ENCODE measurements at regions not wholly inside any gene's neighbourhood (a gene's known extent, or its start where the extent isn't known, plus 50 kb on each side); places are given as distances from the start of the nearest gene placed in this dataset.

- BruUV-seq (replicated peaks), result no TSS peak
- Histone ChIP-seq H3K79me2 (ENCODE audit: low read depth) (no peaks in the 10 kb centered on the region), H3K27ac (no peak overlapping the region), H2AFZ (no peak overlapping the region), H3K4me1 (replicated peaks; ENCODE audit: insufficient read depth) (no peaks in the 10 kb centered on the region), H3K4me3 (no peak overlapping the region), H3K9me2 (ENCODE audit: insufficient read depth) (no peaks in the 10 kb centered on the region; the same call in 1 of the 2 replicates), H3F3A (ENCODE audit: insufficient read depth, low read depth) (no peaks in the 10 kb centered on the region), H3K27me3 (ENCODE audit: insufficient read depth, low read depth) (no peaks in the 10 kb centered on the region), H3K4me2 (no peak overlapping the region), H3K36me3 (ENCODE audit: low read depth) (no peaks in the 10 kb centered on the region), H3K9me3 (ENCODE audit: insufficient read depth, low read depth) (no peaks in the 10 kb centered on the region), H4K20me1 (ENCODE audit: insufficient read depth) (no peaks in the 10 kb centered on the region)
- DNase-seq, result no peak
- TF ChIP-seq CTCF (conservative IDR thresholded peaks at IDR 0.05) (no peak), EZH2 (IDR thresholded peaks at IDR 0.05; ENCODE audit: low read depth) (no peak)
- CTCF ChIA-PET, result no interaction called here
- intact Hi-C loops (cut with micrococcal nuclease; ENCODE audit: unreplicated experiment), result no loop called here
- POLR2A ChIA-PET (ENCODE audit: unreplicated experiment), result no interaction called here
These were observed 1102.7 kb downstream of the TSN start for GRCh38 chr2:122858075-122858702.

- H3K9me3 ChIP-seq (ENCODE audit: insufficient read depth, low read depth), result no peaks in the 10 kb centered on the region
- TF ChIP-seq EZH2 (IDR thresholded peaks at IDR 0.05; ENCODE audit: low read depth) (no peak), CTCF (conservative IDR thresholded peaks at IDR 0.05) (no peak)
- CTCF ChIA-PET, result no interaction called here
These were observed 1103.4 kb downstream of the TSN start for GRCh38 chr2:122858813-122859212.

GRCh38 chr2:122859260-122859659 is 1103.8 kb downstream of the TSN start:
- Histone ChIP-seq H3K27ac (no peak overlapping the region), H3K27me3 (ENCODE audit: insufficient read depth, low read depth) (no peaks in the 10 kb centered on the region), H3K79me2 (ENCODE audit: low read depth) (no peaks in the 10 kb centered on the region), H3K9me3 (ENCODE audit: insufficient read depth, low read depth) (no peaks in the 10 kb centered on the region), H3K36me3 (ENCODE audit: low read depth) (no peaks in the 10 kb centered on the region), H4K20me1 (ENCODE audit: insufficient read depth) (no peaks in the 10 kb centered on the region), H3K4me2 (no peak overlapping the region), H3F3A (ENCODE audit: insufficient read depth, low read depth) (no peaks in the 10 kb centered on the region), H2AFZ (no peak overlapping the region), H3K4me3 (no peak overlapping the region), H3K9me2 (ENCODE audit: insufficient read depth) (no peaks in the 10 kb centered on the region; the same call in 1 of the 2 replicates), H3K4me1 (replicated peaks; ENCODE audit: insufficient read depth) (no peaks in the 10 kb centered on the region)
- ChIA-PET POLR2A (ENCODE audit: unreplicated experiment) (no interaction called here), CTCF (no interaction called here)
- intact Hi-C loops (cut with micrococcal nuclease; ENCODE audit: unreplicated experiment), result no loop called here
- BruUV-seq (replicated peaks), result no TSS peak
- no peak for DNase-seq
- TF ChIP-seq EZH2 (IDR thresholded peaks at IDR 0.05; ENCODE audit: low read depth) (no peak), CTCF (conservative IDR thresholded peaks at IDR 0.05) (no peak)

More at GRCh38 chr2:122858813-122859212, 1103.4 kb downstream of the TSN start:
- POLR2A ChIA-PET (ENCODE audit: unreplicated experiment), result no interaction called here
- intact Hi-C loops (cut with micrococcal nuclease; ENCODE audit: unreplicated experiment), result no loop called here
- Histone ChIP-seq H4K20me1 (ENCODE audit: insufficient read depth) (no peaks in the 10 kb centered on the region), H2AFZ (no peak overlapping the region), H3K36me3 (ENCODE audit: low read depth) (no peaks in the 10 kb centered on the region), H3K4me1 (replicated peaks; ENCODE audit: insufficient read depth) (no peaks in the 10 kb centered on the region), H3K79me2 (ENCODE audit: low read depth) (no peaks in the 10 kb centered on the region), H3K27me3 (ENCODE audit: insufficient read depth, low read depth) (no peaks in the 10 kb centered on the region), H3K27ac (no peak overlapping the region), H3F3A (ENCODE audit: insufficient read depth, low read depth) (no peaks in the 10 kb centered on the region), H3K4me3 (no peak overlapping the region), H3K9me2 (ENCODE audit: insufficient read depth) (no peaks in the 10 kb centered on the region; the same call in 1 of the 2 replicates), H3K4me2 (no peak overlapping the region)
- DNase-seq, result no peak
- BruUV-seq (replicated peaks), result no TSS peak

Measured in PC-9 (cell line).